D721Med (cell line): ENCODE measurements at regions not wholly inside any gene's neighbourhood (a gene's known extent, or its start where the extent isn't known, plus 50 kb on each side); places are given as distances from the start of the nearest gene placed in this dataset.
"Not testable (repeated sequence)": the region's sequence is repeated elsewhere in the genome, so short reads cannot be mapped to it uniquely, and the experiment has no call there.

Experiments
- DNase-seq: peaks from one replicate; pipeline ENCODE4 v3.0.0; 2011; ENCODE audit warnings: low spot score; ENCODE audit not compliant: insufficient read length
- FAIRE-seq: peaks from 2 replicates; lab custom pipeline; 2011; peaks lifted over from hg19 to GRCh38; lab: Jason Lieb, UNC
- TF ChIP-seq, protein P1 (sequence below): IDR thresholded peaks from 2 replicates; pipeline ENCODE4 v1.5.1; 2012; ENCODE audit warnings: mild to moderate bottlenecking, control low read depth; ENCODE audit not compliant: insufficient read depth; ENCODE audit errors: missing control alignments

GRCh38 chr6:14239097-14239496 is 121.5 kb downstream of the CD83 start:
- DNase-seq (no peak), FAIRE-seq (no peak)
- TF ChIP-seq, protein P1, sequence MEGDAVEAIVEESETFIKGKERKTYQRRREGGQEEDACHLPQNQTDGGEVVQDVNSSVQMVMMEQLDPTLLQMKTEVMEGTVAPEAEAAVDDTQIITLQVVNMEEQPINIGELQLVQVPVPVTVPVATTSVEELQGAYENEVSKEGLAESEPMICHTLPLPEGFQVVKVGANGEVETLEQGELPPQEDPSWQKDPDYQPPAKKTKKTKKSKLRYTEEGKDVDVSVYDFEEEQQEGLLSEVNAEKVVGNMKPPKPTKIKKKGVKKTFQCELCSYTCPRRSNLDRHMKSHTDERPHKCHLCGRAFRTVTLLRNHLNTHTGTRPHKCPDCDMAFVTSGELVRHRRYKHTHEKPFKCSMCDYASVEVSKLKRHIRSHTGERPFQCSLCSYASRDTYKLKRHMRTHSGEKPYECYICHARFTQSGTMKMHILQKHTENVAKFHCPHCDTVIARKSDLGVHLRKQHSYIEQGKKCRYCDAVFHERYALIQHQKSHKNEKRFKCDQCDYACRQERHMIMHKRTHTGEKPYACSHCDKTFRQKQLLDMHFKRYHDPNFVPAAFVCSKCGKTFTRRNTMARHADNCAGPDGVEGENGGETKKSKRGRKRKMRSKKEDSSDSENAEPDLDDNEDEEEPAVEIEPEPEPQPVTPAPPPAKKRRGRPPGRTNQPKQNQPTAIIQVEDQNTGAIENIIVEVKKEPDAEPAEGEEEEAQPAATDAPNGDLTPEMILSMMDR = no peak

GRCh38 chr6:14240411-14241166 is 123.0 kb downstream of the CD83 start:
- no peak for FAIRE-seq
- TF ChIP-seq, protein P1 = no peak
- DNase-seq = no peak

- FAIRE-seq (no peak), DNase-seq (no peak)
- TF ChIP-seq, protein P1 = no peak
These were observed 123.9 kb downstream of the CD83 start for GRCh38 chr6:14241255-14242070.

DNA sequence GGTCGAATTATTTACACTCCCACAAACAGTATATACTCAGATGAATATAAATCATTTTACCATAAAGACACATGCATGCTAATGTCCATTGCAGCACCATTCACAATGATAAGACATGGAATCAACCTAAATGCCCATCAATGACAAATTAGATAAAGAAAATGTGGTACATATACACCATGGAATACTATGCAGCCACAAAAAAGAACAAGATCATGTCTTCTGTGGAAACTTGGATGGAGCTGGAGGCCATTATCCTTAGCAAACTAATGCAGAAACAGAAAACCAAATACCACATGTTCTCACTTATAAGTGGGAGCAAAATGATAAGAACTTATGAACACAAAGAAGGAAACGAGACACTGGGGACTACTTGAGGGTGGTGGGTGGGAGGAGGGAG is 125.3 kb downstream of the CD83 start:
- FAIRE-seq, DNase-seq: not testable (repeated sequence)

DNA sequence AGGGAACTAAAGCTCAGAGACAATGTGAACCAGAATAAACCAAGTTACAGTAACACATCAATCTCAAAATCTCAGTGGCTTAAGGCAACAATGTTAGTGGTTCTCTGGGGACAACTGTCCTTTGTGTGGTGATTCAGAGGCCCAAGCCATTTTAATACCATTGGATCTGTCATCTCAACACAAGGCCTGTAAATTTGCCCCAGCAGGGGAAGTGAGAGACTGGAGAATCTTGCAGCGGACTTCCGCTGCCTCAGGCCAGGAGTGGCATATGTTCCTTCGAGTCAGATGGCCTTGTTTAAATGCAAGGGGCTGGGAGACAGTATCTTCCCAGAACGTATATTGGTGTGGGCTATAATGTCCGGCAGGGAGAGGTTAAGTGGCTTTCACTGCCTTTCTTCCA is 126.0 kb downstream of the CD83 start:
- DNase-seq (no peak), FAIRE-seq (no peak)
- TF ChIP-seq, protein P1 = no peak

- FAIRE-seq (no peak), DNase-seq (no peak)
- TF ChIP-seq, protein P1 = no peak
These were observed 129.3 kb downstream of the CD83 start for GRCh38 chr6:14246876-14247275.

GRCh38 chr6:14250573-14250972 is 133.0 kb downstream of the CD83 start:
- DNase-seq = no peak
- TF ChIP-seq, protein P1 = no peak
- no peak for FAIRE-seq
